ENCODE measurements at regions not wholly inside any gene's neighbourhood (a gene's known extent, or its start where the extent isn't known, plus 50 kb on each side); places are given as distances from the start of the nearest gene placed in this dataset.
A peak's percentile ranks its signal among the peaks of the same experiment; 100 is the strongest.

DNA sequence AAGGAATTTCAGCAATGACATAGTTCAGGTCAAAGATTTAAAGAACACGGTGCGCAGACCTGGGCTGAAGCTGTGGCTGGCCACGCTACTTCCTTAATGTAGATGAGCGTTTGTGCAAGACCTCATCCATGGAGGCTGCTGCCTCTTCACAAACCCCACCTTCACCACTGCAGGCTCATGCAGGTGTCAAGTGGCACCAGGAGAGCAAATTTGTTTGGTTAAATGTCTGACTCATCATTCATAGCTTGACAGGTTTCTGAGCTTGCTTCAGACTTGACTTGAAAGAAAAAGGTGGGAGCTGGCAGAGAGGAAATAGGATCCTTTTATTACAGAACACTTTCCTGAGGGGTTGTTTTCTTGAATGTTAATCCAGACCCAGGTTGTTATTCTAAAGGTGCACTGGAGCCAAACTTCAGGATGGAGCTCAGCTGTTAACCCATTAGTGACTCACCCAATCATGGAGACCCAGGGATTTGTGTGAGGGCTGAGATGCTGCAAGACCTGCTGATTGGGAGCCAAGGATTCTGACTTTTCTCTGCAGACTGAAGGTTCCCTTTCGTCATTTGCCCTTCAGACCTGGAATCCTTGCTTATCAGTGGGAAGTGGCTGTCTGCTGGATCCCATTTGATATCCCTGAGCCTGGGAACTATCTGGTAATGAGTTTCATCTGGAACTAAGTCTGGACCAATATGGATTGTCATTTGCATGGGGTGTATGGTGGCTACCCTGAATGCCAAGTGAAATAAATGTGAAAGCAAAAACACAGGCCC lies 315.3 kb downstream of the PTTG2 start:
- H3K27ac ChIP-seq (ENCODE audit: low read length), result peak overlapping the region; percentile 53
- WGBS (ENCODE audit: insufficient coverage, low lambda C conversion rate), result no CpG with 5 or more reads among the region's 5 CpGs

DNA sequence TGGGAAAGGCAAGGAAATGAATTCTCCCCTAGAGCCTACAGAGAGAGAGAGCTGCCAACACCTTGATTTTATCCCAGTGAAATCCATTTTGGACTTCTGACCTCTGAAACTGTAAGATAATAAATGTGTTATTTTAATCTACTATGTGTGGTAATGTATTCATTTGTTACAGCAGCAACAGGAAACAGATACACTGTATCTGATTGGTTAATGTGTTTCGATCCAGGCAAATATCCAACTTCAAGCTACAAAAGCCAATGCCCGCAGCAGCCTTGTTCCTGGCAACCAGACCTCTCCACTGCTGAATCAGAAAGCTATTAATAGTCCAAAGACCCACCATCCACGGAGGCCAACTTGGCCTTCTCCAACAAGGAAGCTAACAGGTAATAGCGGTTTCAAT lies 318.1 kb downstream of the PTTG2 start:
- peak in 1 of 2 donors; percentile 20 for DNase-seq
- H3K4me3 ChIP-seq (ENCODE audit: low read length), result no peak overlapping the region
- no peak overlapping the region for H3K27ac ChIP-seq (ENCODE audit: low read length)
- H3K4me1 ChIP-seq (ENCODE audit: control insufficient read depth, insufficient read depth, low read length), result peaks cover 44% of the 10 kb centered on the region
- WGBS (ENCODE audit: insufficient coverage, low lambda C conversion rate), result no CpG with 5 or more reads among the region's 4 CpGs
- H3K9me3 ChIP-seq (ENCODE audit: control insufficient read depth, low read depth, low read length), result peaks cover 5% of the 10 kb centered on the region
- no peaks in the 10 kb centered on the region for H3K36me3 ChIP-seq (ENCODE audit: control insufficient read depth, insufficient read depth, low read length)
- H3K27me3 ChIP-seq (ENCODE audit: control insufficient read depth, insufficient read depth, low read length), result no peaks in the 10 kb centered on the region

More for the DNA sequence above, 315.3 kb downstream of the PTTG2 start:
- Histone ChIP-seq H3K36me3 (ENCODE audit: control insufficient read depth, insufficient read depth, low read length) (no peaks in the 10 kb centered on the region), H3K9me3 (ENCODE audit: control insufficient read depth, low read depth, low read length) (peaks cover 5% of the 10 kb centered on the region), H3K27me3 (ENCODE audit: control insufficient read depth, insufficient read depth, low read length) (no peaks in the 10 kb centered on the region), H3K4me1 (ENCODE audit: control insufficient read depth, insufficient read depth, low read length) (peaks cover 33% of the 10 kb centered on the region), H3K4me3 (ENCODE audit: low read length) (no peak overlapping the region)
- peak; percentile 72 to 87 for DNase-seq

DNA sequence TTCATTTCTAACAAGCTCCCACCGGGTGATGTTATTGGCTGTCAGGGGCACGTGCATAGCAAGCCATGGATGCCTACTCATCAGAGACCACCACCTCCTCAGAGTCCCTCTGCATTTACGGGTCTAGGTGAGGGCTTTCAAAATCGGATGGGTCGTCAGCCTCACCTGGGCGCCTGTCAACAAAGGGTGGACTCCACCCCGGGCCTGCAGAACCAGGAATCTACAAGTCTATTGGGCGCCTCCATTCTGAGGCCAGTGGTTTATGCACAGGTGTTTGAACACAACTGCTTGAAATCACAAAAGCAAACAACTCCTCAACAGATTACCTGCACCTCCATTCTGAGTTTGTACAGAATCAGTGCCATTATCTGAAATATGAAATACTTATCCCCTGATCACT lies 318.9 kb downstream of the PTTG2 start:
- Histone ChIP-seq H3K27me3 (ENCODE audit: control insufficient read depth, insufficient read depth, low read length) (no peaks in the 10 kb centered on the region), H3K9me3 (ENCODE audit: control insufficient read depth, low read depth, low read length) (peaks cover 5% of the 10 kb centered on the region), H3K27ac (ENCODE audit: low read length) (peak overlapping the region; percentile 92), H3K4me3 (ENCODE audit: low read length) (no peak overlapping the region), H3K4me1 (ENCODE audit: control insufficient read depth, insufficient read depth, low read length) (peaks cover 44% of the 10 kb centered on the region), H3K36me3 (ENCODE audit: control insufficient read depth, insufficient read depth, low read length) (no peaks in the 10 kb centered on the region)
- WGBS (ENCODE audit: insufficient coverage, low lambda C conversion rate), result no CpG with 5 or more reads among the region's 8 CpGs
- no peak for DNase-seq

DNA sequence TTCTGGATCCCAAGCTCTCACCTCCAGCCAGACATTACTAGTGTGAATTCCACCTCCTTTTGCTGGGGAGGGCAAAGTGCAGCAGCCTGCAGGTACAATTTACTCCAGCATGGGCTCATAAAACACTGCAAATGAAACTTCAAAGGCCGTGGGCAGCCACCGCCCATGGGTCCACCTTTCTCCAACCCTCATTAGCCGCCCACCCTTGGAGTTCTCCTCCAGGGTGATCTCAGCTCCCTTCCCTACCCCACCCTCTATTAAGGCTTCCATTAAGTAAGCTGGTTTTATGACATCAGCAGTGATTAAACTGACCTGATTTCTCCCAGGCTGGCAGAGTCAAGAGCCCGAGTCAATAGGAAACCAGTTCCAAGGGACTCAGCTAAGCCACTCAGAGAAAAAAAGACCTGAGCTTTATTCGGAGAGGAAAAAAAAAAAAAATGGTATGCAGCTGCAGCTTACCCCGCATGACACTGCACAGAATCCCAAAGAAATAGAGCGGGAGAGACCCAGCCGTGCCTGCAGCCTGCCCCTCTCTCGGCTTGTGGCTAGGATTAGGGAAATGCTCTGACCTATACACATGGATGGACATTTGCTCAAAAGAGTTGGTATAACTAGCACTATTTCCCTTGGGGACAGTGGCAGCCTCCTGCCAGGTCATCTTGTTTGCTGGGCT lies 319.6 kb downstream of the PTTG2 start:
- Histone ChIP-seq H3K9me3 (ENCODE audit: control insufficient read depth, low read depth, low read length) (peaks cover 5% of the 10 kb centered on the region), H3K4me1 (ENCODE audit: control insufficient read depth, insufficient read depth, low read length) (peaks cover 44% of the 10 kb centered on the region), H3K27ac (ENCODE audit: low read length) (peak overlapping the region; percentile 92), H3K36me3 (ENCODE audit: control insufficient read depth, insufficient read depth, low read length) (no peaks in the 10 kb centered on the region), H3K27me3 (ENCODE audit: control insufficient read depth, insufficient read depth, low read length) (no peaks in the 10 kb centered on the region), H3K4me3 (ENCODE audit: low read length) (no peak overlapping the region)
- WGBS (ENCODE audit: insufficient coverage, low lambda C conversion rate), result 0% methylated on average over 1 of the region's 9 CpGs
- peak; percentile 95 to 99 for DNase-seq

DNA sequence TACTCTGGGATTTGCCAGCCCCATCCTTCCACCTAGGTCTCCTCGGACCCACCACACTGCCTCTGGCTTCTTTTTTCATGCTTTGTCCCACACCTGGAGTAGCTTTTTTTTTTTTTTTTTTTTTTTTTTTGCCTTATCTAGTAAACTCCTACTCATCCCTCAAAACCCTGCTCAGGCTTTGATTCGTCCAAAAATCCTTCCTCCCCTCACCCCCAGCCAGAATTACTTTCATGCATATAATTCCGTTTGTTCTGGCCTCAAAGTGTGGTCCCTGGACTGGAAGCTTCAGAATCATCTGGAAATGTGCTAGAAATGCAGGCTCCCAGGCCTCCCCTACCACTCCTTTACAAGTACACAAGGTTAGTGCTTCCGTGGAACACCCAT lies 320.1 kb downstream of the PTTG2 start:
- no peak overlapping the region for H3K4me3 ChIP-seq (ENCODE audit: low read length)
- no peaks in the 10 kb centered on the region for H3K27me3 ChIP-seq (ENCODE audit: control insufficient read depth, insufficient read depth, low read length)
- H3K36me3 ChIP-seq (ENCODE audit: control insufficient read depth, insufficient read depth, low read length), result no peaks in the 10 kb centered on the region
- WGBS (ENCODE audit: insufficient coverage, low lambda C conversion rate), result no CpG with 5 or more reads among the region's 4 CpGs
- H3K9me3 ChIP-seq (ENCODE audit: control insufficient read depth, low read depth, low read length), result peaks cover 5% of the 10 kb centered on the region
- DNase-seq, result no peak
- peaks cover 41% of the 10 kb centered on the region for H3K4me1 ChIP-seq (ENCODE audit: control insufficient read depth, insufficient read depth, low read length)
- peak overlapping the region; percentile 92 for H3K27ac ChIP-seq (ENCODE audit: low read length)

DNA sequence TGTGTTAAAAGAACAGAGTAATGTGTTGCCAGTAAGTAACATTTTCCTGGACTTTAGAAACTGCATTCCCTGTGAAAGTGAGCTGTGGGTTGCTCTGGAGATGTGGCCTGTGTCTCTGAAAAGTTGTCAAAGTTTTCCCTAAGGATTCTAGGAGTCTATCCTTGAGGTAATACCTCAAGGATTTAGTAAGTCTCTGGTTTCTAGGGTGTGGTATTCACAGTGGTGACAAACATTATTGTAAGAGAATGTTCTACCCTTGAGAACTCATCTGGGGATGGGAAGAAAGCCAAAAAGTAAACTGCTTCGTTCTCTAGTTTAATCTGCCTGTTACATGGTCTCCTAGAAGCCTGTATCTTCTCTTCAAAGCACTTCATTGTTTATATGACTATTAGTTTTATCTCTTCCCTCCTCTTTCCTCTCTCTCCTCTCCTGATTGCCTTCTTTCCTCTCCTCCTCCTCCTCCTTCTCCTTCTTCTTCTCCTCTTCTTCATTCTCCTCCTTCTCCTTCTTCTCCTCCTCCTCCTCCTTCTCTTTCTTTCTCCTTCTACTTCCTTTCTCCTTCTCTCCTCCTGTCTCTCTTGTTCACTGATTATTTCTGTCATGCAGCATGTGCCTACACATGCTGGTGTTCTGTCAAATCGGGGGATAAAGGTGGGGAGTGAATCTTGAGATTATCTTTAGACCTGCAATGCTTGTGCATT lies 321.3 kb downstream of the PTTG2 start:
- H3K36me3 ChIP-seq (ENCODE audit: control insufficient read depth, insufficient read depth, low read length), result no peaks in the 10 kb centered on the region
- DNase-seq, result peak in 1 of 2 donors; percentile 38
- peaks cover 29% of the 10 kb centered on the region for H3K4me1 ChIP-seq (ENCODE audit: control insufficient read depth, insufficient read depth, low read length)
- WGBS (ENCODE audit: insufficient coverage, low lambda C conversion rate), result 0% methylated on average over 1 of the region's 2 CpGs
- H3K27ac ChIP-seq (ENCODE audit: low read length), result peak overlapping the region; percentile 12
- H3K4me3 ChIP-seq (ENCODE audit: low read length), result no peak overlapping the region
- no peaks in the 10 kb centered on the region for H3K27me3 ChIP-seq (ENCODE audit: control insufficient read depth, insufficient read depth, low read length)
- H3K9me3 ChIP-seq (ENCODE audit: control insufficient read depth, low read depth, low read length), result peaks cover 5% of the 10 kb centered on the region

DNA sequence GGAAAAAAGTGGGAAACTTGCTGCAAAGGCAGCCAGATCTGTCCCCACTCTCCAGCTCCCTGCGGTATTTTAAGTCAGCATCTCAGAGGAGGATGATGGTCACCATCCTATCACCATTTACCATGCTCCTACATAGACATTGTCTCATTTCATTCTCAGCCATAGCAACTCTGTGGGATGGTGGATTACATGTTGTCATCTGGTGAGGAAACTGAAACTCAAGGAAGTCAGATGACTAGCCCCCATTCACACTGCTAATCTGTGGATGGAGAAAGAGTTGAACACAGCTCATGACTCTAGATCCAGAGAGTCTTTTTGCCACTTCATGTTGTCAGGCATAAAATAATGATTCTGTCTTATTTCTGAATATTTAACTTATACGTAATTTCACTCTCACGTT lies 323.5 kb downstream of the PTTG2 start:
- H3K4me1 ChIP-seq (ENCODE audit: control insufficient read depth, insufficient read depth, low read length), result peaks cover 24% of the 10 kb centered on the region

DNA sequence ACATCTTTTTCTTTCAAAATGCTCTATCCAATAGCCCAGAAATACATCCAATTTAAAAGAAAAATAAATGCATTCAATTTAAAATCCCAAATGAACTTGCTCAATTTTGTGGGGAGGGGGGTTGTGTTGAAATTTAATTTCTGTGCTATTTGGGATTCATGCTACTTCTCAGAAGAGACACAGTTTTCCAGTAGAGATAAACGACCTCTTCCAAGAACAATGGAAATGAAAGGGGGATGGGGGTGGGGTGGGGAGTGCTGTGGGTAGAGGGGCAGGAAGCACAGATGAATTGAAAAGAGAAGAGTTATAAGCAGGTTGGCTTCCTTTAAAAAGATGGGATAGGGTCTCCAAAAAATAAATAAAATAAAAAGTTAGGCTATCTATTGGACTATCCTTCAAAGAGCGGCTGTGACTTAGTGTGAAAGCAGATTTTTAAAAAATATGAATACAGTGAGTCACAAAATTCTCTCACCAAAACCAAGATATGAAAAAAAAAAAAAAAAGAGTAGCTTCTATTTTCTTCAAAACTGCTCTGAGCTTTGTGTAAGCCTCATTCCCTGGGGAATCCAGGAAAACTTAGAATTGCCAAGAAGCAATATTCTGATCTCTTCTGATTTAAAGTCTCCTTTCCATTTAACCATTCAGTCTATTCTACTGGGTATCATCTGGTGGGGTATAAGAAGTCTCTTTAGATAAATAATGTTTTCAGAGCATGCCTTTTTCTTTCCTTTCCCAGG lies 324.3 kb downstream of the PTTG2 start:
- no CpG with 5 or more reads among the region's 2 CpGs for WGBS (ENCODE audit: insufficient coverage, low lambda C conversion rate)
- Histone ChIP-seq H3K4me3 (ENCODE audit: low read length) (no peak overlapping the region), H3K4me1 (ENCODE audit: control insufficient read depth, insufficient read depth, low read length) (peaks cover 18% of the 10 kb centered on the region), H3K36me3 (ENCODE audit: control insufficient read depth, insufficient read depth, low read length) (no peaks in the 10 kb centered on the region), H3K9me3 (ENCODE audit: control insufficient read depth, low read depth, low read length) (no peaks in the 10 kb centered on the region), H3K27me3 (ENCODE audit: control insufficient read depth, insufficient read depth, low read length) (no peaks in the 10 kb centered on the region), H3K27ac (ENCODE audit: low read length) (no peak overlapping the region)
- DNase-seq, result no peak

More for the DNA sequence above, 323.5 kb downstream of the PTTG2 start:
- H3K27me3 ChIP-seq (ENCODE audit: control insufficient read depth, insufficient read depth, low read length), result no peaks in the 10 kb centered on the region
- H3K4me3 ChIP-seq (ENCODE audit: low read length), result no peak overlapping the region
- no peaks in the 10 kb centered on the region for H3K36me3 ChIP-seq (ENCODE audit: control insufficient read depth, insufficient read depth, low read length)
- WGBS (ENCODE audit: insufficient coverage, low lambda C conversion rate), result 94% methylated on average over 2 of the region's 3 CpGs
- H3K27ac ChIP-seq (ENCODE audit: low read length), result no peak overlapping the region
- H3K9me3 ChIP-seq (ENCODE audit: control insufficient read depth, low read depth, low read length), result no peaks in the 10 kb centered on the region
- peak in 1 of 2 donors; percentile 18 for DNase-seq

DNA sequence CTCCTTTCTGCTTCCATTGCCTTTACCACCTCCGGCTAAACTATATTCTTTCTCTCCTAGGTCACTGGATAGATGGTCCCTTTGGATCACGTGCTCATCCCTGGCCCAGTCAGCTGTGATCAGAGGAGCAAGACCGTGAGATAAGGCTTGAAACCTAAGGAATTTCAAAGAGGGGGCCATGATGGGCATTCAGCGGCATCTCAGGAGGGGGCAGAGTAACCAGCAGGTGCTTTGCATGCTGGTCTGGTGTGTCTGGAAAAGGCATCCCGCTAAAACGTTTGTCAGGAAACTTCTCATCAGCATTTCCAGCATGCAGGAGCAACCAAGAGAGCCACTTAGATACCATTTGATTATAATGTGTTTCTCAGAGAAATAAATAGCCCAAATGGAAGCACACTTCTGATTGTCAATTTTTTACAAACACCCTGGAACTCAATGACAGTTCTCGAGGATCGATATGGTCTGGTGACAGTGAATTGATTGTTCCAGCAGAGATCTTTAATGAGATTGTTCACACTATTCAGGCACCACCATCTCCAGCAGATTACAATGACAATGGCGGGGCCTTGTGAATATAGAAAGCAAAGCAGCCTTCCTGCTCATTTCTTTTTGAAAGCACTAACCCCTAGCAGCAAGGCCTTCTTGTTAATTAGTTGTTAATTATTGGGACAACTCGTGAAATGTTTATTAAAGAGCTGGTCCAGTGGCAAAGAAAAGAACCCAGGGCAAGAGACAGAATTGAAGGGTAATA lies 327.1 kb downstream of the PTTG2 start:
- WGBS (ENCODE audit: insufficient coverage, low lambda C conversion rate), result 63% methylated on average over 1 of the region's 10 CpGs
- Histone ChIP-seq H3K27ac (ENCODE audit: low read length) (no peak overlapping the region), H3K27me3 (ENCODE audit: control insufficient read depth, insufficient read depth, low read length) (no peaks in the 10 kb centered on the region), H3K9me3 (ENCODE audit: control insufficient read depth, low read depth, low read length) (peaks cover 2% of the 10 kb centered on the region), H3K4me1 (ENCODE audit: control insufficient read depth, insufficient read depth, low read length) (no peaks in the 10 kb centered on the region), H3K36me3 (ENCODE audit: control insufficient read depth, insufficient read depth, low read length) (no peaks in the 10 kb centered on the region), H3K4me3 (ENCODE audit: low read length) (no peak overlapping the region)
- DNase-seq, result no peak
